ENCODE measurements at regions not wholly inside any gene's neighbourhood (a gene's known extent, or its start where the extent isn't known, plus 50 kb on each side); places are given as distances from the start of the nearest gene placed in this dataset.

DNA sequence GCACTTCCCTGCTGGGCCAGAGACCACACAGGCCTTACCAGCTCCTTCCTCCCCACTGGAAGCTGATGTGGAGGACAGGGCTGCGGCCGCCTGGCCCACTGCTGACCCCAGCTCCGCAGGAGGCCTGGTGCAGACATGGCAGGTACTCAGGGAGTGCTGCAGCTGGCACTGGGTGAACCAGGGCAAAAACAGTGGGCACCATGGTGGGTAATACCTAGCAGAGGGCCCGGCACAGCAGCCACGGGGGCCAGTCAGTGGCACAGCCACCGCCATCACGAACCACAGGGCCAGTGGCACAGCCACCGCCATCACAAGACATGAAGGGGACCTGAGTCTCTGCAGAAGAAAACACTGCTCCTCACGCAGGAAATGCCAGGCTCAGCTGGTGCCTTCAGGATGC is 152.6 kb upstream of the PPP2R2D start:
- TF ChIP-seq, protein P1, sequence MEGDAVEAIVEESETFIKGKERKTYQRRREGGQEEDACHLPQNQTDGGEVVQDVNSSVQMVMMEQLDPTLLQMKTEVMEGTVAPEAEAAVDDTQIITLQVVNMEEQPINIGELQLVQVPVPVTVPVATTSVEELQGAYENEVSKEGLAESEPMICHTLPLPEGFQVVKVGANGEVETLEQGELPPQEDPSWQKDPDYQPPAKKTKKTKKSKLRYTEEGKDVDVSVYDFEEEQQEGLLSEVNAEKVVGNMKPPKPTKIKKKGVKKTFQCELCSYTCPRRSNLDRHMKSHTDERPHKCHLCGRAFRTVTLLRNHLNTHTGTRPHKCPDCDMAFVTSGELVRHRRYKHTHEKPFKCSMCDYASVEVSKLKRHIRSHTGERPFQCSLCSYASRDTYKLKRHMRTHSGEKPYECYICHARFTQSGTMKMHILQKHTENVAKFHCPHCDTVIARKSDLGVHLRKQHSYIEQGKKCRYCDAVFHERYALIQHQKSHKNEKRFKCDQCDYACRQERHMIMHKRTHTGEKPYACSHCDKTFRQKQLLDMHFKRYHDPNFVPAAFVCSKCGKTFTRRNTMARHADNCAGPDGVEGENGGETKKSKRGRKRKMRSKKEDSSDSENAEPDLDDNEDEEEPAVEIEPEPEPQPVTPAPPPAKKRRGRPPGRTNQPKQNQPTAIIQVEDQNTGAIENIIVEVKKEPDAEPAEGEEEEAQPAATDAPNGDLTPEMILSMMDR (conservative IDR thresholded peaks at IDR 0.05), result no peak
- no peak overlapping the region for H3K27ac ChIP-seq

DNA sequence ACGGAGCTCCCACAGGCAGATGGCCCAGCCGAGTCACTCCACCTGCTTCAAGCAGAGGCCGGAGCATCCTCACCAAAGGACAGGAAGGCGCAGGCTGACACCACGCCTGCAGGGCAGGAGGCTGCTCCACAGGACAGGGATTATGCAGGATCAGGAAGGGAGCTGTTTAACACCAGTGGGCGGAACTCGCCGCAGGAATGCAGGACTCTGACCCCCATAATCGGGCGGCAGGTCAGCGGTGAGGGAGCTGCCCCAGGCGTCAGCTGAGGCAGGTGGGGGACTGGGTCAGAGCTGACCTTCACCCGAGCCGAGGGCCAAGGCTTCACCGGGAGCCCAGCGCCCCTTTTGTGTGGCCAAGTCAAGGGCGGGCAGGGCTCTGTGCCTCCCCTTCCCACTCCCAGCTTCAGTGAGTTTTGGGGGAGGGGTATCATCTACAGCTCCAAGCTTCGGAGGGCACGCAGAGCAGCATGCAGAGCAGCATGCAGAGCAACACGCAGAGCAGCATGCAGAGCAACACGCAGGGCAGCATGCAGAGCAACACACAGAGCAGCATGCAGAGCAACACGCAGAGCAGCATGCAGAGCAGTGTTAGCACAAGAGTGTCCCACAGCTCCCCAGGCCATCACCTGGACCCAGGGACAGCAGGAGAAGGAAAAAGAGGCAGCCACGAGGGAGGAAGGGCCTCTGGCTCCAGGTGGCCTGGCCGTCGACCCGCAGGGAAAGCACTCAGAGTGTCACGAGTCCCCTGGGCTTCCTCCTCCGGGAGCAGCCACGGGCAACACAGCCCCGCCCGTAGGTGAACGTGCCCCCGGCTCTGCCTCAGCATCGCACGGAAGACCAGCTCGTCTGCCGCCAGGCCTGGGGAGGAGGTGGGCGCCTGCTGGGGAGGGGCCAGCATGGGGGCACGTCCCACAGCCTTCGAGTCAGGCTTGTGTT is 151.7 kb upstream of the PPP2R2D start:
- no peak overlapping the region for H3K27ac ChIP-seq
- TF ChIP-seq, protein P1 (conservative IDR thresholded peaks at IDR 0.05), result no peak

DNA sequence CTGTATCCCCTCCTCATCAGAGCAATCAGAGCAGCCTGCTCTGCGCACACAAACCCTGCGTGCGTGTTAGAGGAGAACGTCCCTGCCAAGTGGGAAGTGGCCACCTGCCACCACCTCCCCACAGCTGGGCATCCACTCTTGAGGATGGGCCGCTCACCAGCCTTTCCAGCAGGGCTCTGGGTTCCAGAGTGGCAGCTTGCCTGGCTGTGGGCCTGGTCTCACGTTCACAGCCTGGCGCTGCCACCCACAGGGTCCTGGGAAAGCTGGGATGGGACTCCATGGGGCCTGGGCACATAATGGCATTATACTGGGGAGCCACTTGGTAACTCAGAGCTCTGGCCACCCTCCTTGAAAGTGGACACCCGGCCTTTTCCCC is 151.1 kb upstream of the PPP2R2D start:
- TF ChIP-seq, protein P1 (conservative IDR thresholded peaks at IDR 0.05), result no peak

DNA sequence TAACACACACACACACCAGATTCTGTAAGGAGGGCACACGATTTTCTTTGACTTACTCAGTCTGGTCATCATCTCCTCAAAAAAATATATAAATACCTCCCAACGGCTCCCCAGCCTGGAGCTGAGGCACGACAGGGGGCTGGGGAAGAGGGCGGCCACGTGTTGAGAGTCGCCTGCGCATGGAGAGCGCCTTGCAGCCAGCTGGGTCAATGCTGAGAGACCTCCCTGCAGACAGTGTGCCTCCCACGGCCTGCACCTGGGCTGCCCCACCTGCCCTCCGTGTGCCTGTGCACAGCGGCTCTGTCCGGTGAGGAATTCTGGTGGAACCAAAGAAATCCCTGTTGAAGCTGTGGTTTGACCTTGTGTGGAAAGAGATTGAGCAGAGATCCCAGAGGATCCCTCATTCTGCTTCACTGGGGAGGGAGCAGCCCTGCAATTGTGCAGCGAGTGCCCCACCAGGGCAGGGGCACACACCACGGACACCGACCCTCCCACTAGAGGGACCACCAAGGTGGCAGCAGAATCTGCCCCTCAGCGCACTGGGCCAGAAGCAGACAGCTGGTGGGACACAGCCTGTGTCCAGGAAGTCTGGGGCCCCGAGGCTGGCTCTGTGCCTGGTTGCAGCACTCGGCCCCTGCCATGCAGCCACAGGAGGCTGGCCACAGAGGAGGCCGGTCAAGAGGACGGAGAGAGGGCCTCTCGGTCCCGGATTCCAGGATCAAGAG is 150.5 kb upstream of the PPP2R2D start:
- H3K27ac ChIP-seq, result no peak overlapping the region
- TF ChIP-seq, protein P1 (conservative IDR thresholded peaks at IDR 0.05), result no peak

More for the DNA sequence above, 151.1 kb upstream of the PPP2R2D start:
- no peak overlapping the region for H3K27ac ChIP-seq

DNA sequence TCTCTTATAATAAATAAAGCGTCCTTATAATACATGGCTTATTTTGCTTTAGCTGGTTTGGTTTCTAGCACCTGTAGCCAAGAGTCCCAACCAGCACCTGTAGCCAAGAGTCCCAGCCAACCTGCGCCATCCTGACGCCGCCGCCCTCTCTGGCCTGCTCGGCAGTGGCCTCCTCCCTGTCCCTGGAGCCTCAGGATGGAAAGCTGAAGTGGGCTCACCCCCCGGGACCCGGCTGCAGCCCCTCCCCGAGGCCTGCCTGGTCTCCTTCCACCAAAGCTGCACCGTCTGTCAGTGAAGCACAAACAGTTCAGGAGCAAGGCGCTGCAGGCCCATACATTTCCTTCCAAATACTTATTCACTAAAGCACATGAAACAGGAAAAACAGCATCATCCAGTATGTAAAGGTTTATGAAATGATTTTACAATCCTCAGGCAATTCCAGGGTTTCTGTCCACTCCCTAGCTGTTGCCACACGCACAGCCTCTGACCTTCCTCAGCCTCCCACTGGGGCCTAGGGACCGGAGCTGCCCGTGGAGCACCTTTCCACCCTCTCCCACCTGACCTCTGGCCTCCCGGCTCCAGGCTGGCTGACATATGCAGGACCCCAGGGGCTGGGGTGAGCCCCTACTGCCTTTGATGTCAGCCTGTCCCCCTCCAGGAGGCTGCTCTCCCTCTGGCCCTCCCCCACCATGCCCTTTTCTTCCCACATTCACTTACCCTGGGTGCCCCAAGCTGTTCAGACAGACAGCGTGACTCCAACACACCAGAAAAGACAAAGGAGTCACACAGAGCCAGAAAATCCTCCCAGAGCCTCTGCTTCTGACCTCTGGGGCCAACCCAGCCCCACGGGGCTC is 149.6 kb upstream of the PPP2R2D start:
- no peak overlapping the region for H3K27ac ChIP-seq
- TF ChIP-seq, protein P1 (conservative IDR thresholded peaks at IDR 0.05), result no peak

DNA sequence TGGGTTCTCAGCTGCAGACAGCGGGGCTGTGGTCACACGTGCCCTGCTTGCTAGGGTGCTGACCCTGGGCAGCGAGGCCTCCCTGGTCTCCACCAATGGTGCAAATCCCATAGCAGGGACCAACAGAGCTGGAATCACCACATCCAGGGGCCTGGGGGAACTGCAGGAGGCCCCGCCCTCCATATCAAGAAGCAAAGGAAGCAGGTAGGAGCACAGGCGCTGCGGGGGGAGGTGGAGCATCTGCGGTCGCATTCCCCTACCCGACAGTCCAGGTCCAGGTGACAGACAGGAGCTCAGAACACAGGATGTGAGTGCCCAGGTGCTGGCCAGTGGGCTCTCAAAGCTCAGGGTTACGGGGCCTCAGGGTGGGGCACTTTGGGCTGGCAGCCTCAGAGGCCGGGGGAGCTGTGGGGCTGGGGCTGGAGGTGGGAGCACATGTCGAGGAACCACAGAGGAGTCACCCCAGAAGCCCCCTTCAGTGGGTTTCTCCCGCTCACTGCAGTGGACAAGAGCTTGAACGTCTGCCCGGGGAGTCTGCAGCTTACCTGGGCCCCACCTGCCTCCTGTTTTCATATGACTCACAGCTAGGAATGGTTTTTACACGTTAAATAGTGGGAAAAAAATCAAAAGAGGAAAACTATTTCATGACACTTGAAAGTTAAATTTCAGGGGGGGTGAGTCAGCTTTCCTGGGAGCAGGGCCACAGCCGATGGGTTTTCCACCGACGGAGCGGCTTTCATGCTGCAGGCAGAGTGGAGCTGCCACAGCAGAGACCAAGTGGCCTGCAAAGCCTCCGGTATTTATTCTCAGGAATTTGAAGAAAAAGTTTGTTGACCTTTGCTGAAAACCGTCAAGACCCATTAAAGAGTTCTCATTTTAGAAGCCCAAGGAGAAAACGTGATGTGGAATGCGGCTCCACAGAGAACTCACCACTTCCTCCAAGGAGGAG is 148.7 kb upstream of the PPP2R2D start:
- TF ChIP-seq, protein P1 (conservative IDR thresholded peaks at IDR 0.05), result no peak
- no peak overlapping the region for H3K27ac ChIP-seq

All from VCaP (cell line).